Esophagus mucosa (tissue), 1 donor: ENCODE measurements at regions not wholly inside any gene's neighbourhood (a gene's known extent, or its start where the extent isn't known, plus 50 kb on each side); places are given as distances from the start of the nearest gene placed in this dataset.
"Not testable (repeated sequence)": the region's sequence is repeated elsewhere in the genome, so short reads cannot be mapped to it uniquely, and the experiment has no call there.

Experiments
- ATAC-seq: fragments of 200-7000 bp; cut with Tn5 transposase; one replicate; pipeline ENCODE4 v1.9.1; 2020
- donor health status: DM: yes; HTN: yes; CAD: no.

- no peak for ATAC-seq
Measured at GRCh38 chr2:236415684-236416444, 151.7 kb upstream of the ASB18 start.

GRCh38 chr2:236417150-236417549 lies 152.5 kb upstream of the ACKR3 start:
- no peak for ATAC-seq

GRCh38 chr2:236430584-236430983 lies 139.0 kb upstream of the ACKR3 start:
- ATAC-seq, result no peak

GRCh38 chr2:236434593-236434992 lies 135.0 kb upstream of the ACKR3 start:
- ATAC-seq, result no peak

GRCh38 chr2:236440110-236440881 lies 129.3 kb upstream of the ACKR3 start:
- no peak for ATAC-seq

DNA sequence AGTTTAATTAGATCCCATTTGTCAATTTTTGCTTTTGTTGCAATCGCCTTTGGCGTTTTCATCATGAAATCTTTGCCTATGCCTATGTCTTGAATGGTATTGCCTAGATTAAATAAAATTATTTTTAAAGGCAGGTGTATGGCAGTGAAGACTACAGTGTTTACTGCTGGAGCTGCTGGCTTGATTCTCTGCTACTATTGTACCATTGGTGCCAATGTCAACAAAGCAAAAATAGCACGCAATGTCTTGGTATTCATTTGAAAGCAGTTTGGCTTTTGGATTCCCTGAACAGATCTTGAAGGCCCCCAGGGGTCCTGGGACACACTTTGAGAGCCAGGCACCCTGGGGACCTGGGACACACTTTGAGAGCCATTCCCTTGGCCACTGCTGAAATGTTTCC lies 125.4 kb upstream of the ACKR3 start:
- no peak for ATAC-seq

DNA sequence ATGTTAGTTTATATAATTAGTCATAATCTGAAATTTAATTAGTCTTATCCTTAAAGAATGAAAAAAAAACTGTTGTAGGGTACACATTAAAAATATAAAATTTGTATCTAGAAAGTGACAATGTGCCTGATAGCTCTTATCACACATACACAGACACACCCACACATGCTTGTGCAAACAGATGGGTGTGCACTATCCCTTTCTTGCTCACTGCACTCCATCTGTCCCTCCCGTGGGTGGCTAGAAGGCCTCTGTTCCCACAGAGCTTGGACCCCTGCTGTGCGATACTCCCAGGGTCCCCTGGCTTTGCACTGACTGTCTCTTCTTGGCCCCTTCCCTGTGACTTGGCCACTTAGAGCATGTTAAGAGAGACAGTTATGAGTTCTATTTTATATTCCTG lies 123.9 kb upstream of the ACKR3 start:
- no peak for ATAC-seq

GRCh38 chr2:236446521-236446920 lies 123.1 kb upstream of the ACKR3 start:
- ATAC-seq, result no peak

GRCh38 chr2:236449167-236449761 lies 120.4 kb upstream of the ACKR3 start:
- peak; percentile 97 for ATAC-seq

DNA sequence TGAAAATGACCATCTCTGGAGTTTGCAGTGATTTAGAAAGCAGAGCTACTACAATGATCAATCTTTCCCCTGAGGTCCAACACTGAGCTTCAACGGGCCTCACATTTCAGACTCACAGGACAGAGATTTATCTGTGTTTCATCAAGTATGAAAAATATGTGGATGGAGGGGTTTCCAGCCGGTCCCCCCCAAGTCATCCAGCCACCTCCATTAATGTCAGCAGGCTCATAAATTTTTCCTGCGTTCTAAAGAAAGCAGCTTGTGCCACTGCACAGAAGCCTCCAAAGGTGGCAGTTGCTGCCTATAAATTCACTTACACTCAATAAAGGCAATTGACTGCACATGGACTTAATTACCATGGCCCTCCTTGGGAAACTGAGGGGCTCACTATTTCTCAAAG lies 117.4 kb upstream of the ACKR3 start:
- ATAC-seq, result no peak

DNA sequence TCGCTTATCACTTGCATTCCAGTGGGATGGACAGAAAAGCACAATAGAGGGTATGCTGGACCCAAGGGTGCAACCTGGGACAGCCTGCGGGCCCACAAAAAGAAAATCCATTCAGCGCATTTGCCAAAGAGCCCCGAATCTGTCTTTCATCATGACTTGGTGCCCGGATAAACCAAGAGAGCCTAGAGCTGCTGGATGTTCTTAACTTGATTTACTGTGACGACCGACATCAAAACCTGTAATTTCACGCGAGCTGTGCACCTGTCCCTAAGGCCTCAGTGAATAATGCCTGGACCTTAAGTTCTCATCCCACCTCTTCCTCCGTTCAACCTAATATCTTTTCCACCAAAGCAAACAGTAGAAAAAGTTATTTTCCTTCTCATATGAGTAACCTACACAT lies 115.5 kb upstream of the ACKR3 start:
- ATAC-seq, result no peak

GRCh38 chr2:236459393-236459792 lies 110.2 kb upstream of the ACKR3 start:
- no peak for ATAC-seq

- ATAC-seq, result no peak
Measured at GRCh38 chr2:236464140-236464539, 105.5 kb upstream of the ACKR3 start.

GRCh38 chr2:236472720-236473495 lies 96.7 kb upstream of the ACKR3 start:
- ATAC-seq, result no peak

- ATAC-seq, result no peak
Measured at GRCh38 chr2:236473691-236474090, 95.9 kb upstream of the ACKR3 start.

- ATAC-seq, result no peak
Measured at GRCh38 chr2:236479814-236480213, 89.8 kb upstream of the ACKR3 start.

DNA sequence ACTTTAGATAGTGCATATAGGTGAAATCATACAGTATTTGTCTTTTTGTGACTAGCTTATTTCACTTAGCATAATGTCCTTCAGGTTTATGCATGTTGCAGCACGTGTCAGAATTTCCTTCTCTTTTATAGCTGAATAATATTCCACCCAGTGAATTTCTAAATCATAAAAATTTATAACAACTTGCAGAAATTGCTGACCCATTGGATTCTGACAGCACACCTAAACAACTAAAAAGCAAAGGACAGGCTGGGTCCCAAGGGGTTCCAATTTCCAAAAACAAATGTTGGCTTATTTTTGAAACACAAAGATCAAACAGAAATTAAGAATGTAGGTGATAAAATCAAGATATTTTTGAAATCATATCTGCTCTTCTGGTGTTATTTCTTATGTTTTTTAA lies 86.5 kb upstream of the ACKR3 start:
- ATAC-seq, result no peak

- ATAC-seq, result no peak
Measured at GRCh38 chr2:236485519-236485918, 84.1 kb upstream of the ACKR3 start.

GRCh38 chr2:236489083-236489482 lies 80.5 kb upstream of the ACKR3 start:
- not testable (repeated sequence) for ATAC-seq

- no peak for ATAC-seq
Measured at GRCh38 chr2:236489895-236490404, 79.7 kb upstream of the ACKR3 start.

- ATAC-seq, result no peak
Measured at GRCh38 chr2:236496340-236496739, 73.3 kb upstream of the ACKR3 start.

DNA sequence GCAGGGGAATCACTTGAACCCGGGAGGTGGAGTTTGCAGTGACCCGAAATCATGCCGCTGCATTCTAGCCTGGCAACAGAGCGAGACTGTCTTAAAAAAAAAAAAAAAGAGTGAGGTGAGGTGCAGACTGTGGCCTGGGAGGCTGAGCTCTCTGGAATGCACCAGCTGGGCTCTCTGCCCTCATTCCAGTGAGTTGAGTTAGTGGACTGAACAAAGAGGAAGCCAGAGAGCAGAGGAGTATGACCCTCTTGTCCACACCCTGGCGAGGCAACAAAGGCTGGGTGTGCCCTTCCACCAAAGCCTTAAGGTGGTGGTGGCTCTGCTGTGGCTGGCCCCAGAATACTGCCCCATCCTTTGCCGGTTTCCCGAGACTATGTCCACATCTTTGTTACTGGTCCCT lies 71.3 kb upstream of the ACKR3 start:
- peak; percentile 74 for ATAC-seq
